NT2/D1 (cell line): ENCODE measurements at regions not wholly inside any gene's neighbourhood (a gene's known extent, or its start where the extent isn't known, plus 50 kb on each side); places are given as distances from the start of the nearest gene placed in this dataset.

Experiments used
- YY1 ChIP-seq: IDR thresholded peaks from 2 replicates; pipeline ENCODE4 v1.6.1; 2011; ENCODE audit not compliant: insufficient read length, insufficient read depth
- ZNF274 ChIP-seq: IDR thresholded peaks from 2 replicates; pipeline ENCODE4 v1.6.1; 2011; ENCODE audit warnings: mild to moderate bottlenecking, low read depth, low read length

GRCh38 chr5:27788184-27788583 is 749.8 kb upstream of the CDH9 start:
- TF ChIP-seq ZNF274 (no peak), YY1 (no peak)
